Tibial nerve (tissue), 4 donors: ENCODE measurements at regions not wholly inside any gene's neighbourhood (a gene's known extent, or its start where the extent isn't known, plus 50 kb on each side); places are given as distances from the start of the nearest gene placed in this dataset.

Experiments
- DNase-seq, 2 donors: peaks; one replicate each; pipeline ENCODE4 v3.0.0-alpha.2; 2019; ENCODE audit warnings: low spot score in 2 of 2
- H3K27ac ChIP-seq, 4 donors: fragments of 200-600 bp; sonication (generic) in 3 of 4; one replicate each; pipeline ENCODE4 v1.5.1; 2017 to 2019; ENCODE audit warnings: mild to moderate bottlenecking in 1 of 4
- H3K27me3 ChIP-seq, 2 donors: fragments of 200-600 bp; sonication (generic) in 1 of 2; one replicate each; pipeline versions ENCODE4 v1.5.1 to v1.6.0; 2017 to 2019
- H3K36me3 ChIP-seq, 3 donors: fragments of 200-600 bp; sonication (generic); one replicate each; pipeline ENCODE4 v1.5.1; 2018 to 2019
- H3K4me1 ChIP-seq, 4 donors: fragments of 200-600 bp; sonication (generic) in 3 of 4; one replicate each; pipeline ENCODE4 v1.5.1; 2017 to 2019
- H3K4me3 ChIP-seq, 4 donors: fragments of 200-600 bp; sonication (generic) in 3 of 4; one replicate each; pipeline ENCODE4 v1.5.1; 2017 to 2019; ENCODE audit warnings: mild to moderate bottlenecking in 1 of 4, moderate library complexity in 1 of 4
- H3K9me3 ChIP-seq, 4 donors: fragments of 200-600 bp; sonication (generic) in 3 of 4; one replicate each; pipeline ENCODE4 v1.5.1; 2017 to 2019
- EP300 ChIP-seq, 2 donors: sonication (generic); formaldehyde crosslinking; IDR thresholded peaks; one replicate each; pipeline ENCODE4 v1.6.1; 2017; ENCODE audit warnings: antibody characterized with exemption in 2 of 2, mild to moderate bottlenecking in 1 of 2
- POLR2A ChIP-seq, 2 donors: fragments of 450-650 bp; IDR thresholded peaks; one replicate each; pipeline ENCODE4 v1.6.1; 2017; ENCODE audit warnings: antibody characterized with exemption in 2 of 2, mild to moderate bottlenecking in 2 of 2, moderate library complexity in 2 of 2
- WGBS, 2 donors: methylation state at CpG; one replicate each; pipeline ENCODE4 v1.1.5; 2018; 5-methylcytosine and 5-hydroxymethylcytosine counted together
- TF ChIP-seq, protein P1 (sequence below), 5 experiments: fragments of 200-600 bp in 3 of 5; fragments of 450-650 bp in 2 of 5; sonication (generic) in 3 of 5; IDR thresholded peaks; one replicate each; pipeline ENCODE4 v1.5.1; 2016 to 2019; ENCODE audit warnings: antibody characterized with exemption in 5 of 5, mild to moderate bottlenecking in 3 of 5, moderate library complexity in 2 of 5

DNA sequence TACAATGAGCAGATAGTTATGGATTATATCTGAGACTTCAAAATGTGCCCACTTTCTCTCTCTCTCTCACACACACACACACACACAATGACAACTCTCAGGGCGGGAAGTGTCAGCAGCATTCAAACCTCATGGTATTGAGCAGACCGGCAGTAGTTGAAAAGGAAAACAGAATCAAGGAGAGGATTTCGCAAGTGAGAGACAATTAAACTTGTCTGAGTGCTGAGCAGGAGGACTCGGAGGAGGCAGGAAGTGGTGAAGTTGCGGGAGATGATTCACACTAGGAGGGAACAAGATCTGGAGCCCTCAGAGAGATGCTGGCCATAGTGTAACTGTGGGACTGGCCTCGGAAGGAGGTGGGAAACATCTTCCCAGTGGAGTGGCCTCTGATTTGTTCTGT, 353.1 kb downstream of the EFNB2 start:
- H3K27me3 ChIP-seq, result no peaks in the 10 kb centered on the region
- TF ChIP-seq, protein P1, sequence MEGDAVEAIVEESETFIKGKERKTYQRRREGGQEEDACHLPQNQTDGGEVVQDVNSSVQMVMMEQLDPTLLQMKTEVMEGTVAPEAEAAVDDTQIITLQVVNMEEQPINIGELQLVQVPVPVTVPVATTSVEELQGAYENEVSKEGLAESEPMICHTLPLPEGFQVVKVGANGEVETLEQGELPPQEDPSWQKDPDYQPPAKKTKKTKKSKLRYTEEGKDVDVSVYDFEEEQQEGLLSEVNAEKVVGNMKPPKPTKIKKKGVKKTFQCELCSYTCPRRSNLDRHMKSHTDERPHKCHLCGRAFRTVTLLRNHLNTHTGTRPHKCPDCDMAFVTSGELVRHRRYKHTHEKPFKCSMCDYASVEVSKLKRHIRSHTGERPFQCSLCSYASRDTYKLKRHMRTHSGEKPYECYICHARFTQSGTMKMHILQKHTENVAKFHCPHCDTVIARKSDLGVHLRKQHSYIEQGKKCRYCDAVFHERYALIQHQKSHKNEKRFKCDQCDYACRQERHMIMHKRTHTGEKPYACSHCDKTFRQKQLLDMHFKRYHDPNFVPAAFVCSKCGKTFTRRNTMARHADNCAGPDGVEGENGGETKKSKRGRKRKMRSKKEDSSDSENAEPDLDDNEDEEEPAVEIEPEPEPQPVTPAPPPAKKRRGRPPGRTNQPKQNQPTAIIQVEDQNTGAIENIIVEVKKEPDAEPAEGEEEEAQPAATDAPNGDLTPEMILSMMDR (IDR thresholded peaks at IDR 0.05), result no peak
- no peak for TF ChIP-seq POLR2A (IDR thresholded peaks at IDR 0.05)
- no peak for TF ChIP-seq EP300 (IDR thresholded peaks at IDR 0.05)
- H3K27ac ChIP-seq, result no peak overlapping the region
- no peak overlapping the region for H3K4me3 ChIP-seq
- no peaks in the 10 kb centered on the region for H3K36me3 ChIP-seq
- no peaks in the 10 kb centered on the region for H3K4me1 ChIP-seq
- WGBS, 2 donors, result 67 to 82% methylated on average over 6 of the region's 6 CpGs
- H3K9me3 ChIP-seq, result peaks cover 0 to 6% (median 0%) of the 10 kb centered on the region in 4 donors
- no peak for DNase-seq

DNA sequence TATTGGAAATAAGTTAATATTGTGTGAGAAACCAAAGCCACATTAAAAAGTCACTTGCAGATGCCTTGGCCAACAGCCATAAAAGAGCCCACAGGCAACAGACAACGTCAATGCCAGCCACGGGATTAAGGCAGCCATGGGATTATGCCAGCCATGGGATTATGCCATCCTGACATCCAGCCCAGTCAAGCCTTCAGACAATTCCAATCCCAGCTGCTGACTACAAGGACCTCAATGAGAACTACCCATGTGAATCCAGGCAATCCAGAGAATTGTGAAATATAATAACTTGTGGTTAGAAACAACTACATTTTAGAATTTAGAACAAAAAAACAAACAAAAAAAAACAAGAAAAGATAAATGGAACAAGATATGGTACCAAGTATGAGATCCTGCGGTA, 356.6 kb downstream of the EFNB2 start:
- H3K27me3 ChIP-seq, result no peaks in the 10 kb centered on the region
- H3K4me3 ChIP-seq, result no peak overlapping the region
- peaks cover 0 to 6% (median 0%) of the 10 kb centered on the region in 4 donors for H3K9me3 ChIP-seq
- H3K4me1 ChIP-seq, result no peaks in the 10 kb centered on the region
- WGBS, 2 donors, result 68 to 81% methylated on average over 3 of the region's 3 CpGs
- TF ChIP-seq POLR2A (IDR thresholded peaks at IDR 0.05), result no peak
- TF ChIP-seq, protein P1 (IDR thresholded peaks at IDR 0.05), result no peak
- no peak for TF ChIP-seq EP300 (IDR thresholded peaks at IDR 0.05)
- no peak overlapping the region for H3K27ac ChIP-seq
- H3K36me3 ChIP-seq, result no peaks in the 10 kb centered on the region
- DNase-seq, result no peak

DNA sequence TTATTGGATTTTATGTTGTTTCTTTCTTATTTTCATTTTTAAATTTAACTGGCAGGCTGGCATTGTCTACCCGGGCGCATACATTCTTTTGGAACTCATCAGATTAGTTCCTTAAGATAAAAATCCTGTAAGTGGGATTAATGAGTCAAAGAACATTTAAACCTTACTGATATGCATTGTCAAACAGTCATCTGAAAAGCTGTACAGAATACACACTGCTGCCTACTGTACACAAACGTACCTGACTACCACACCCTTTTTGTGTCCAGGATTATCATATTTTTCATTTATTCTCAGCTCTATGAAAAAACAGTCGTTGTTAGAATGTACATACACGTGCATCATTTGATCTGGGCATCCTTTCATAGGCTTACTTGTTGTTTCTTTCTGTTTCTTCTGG, 358.3 kb downstream of the EFNB2 start:
- TF ChIP-seq, protein P1 (IDR thresholded peaks at IDR 0.05), result no peak
- TF ChIP-seq EP300 (IDR thresholded peaks at IDR 0.05), result no peak
- no peak for TF ChIP-seq POLR2A (IDR thresholded peaks at IDR 0.05)
- Histone ChIP-seq H3K4me1 (no peaks in the 10 kb centered on the region), H3K36me3 (no peaks in the 10 kb centered on the region), H3K4me3 (no peak overlapping the region), H3K27me3 (no peaks in the 10 kb centered on the region), H3K9me3 (peaks cover 0 to 6% (median 0%) of the 10 kb centered on the region in 4 donors), H3K27ac (no peak overlapping the region)
- no peak for DNase-seq
- WGBS, 2 donors, result 80 to 85% methylated on average over 5 of the region's 5 CpGs

GRCh38 chr13:106176117-106176516, 359.3 kb downstream of the EFNB2 start:
- H3K27me3 ChIP-seq, result no peaks in the 10 kb centered on the region
- TF ChIP-seq POLR2A (IDR thresholded peaks at IDR 0.05), result no peak
- no peak overlapping the region for H3K27ac ChIP-seq
- DNase-seq, result no peak
- no peaks in the 10 kb centered on the region for H3K36me3 ChIP-seq
- 52 to 58% methylated on average over 4 of the region's 4 CpGs for WGBS, 2 donors
- H3K9me3 ChIP-seq, result peaks cover 0 to 6% (median 0%) of the 10 kb centered on the region in 4 donors
- no peak overlapping the region for H3K4me3 ChIP-seq
- H3K4me1 ChIP-seq, result no peaks in the 10 kb centered on the region

DNA sequence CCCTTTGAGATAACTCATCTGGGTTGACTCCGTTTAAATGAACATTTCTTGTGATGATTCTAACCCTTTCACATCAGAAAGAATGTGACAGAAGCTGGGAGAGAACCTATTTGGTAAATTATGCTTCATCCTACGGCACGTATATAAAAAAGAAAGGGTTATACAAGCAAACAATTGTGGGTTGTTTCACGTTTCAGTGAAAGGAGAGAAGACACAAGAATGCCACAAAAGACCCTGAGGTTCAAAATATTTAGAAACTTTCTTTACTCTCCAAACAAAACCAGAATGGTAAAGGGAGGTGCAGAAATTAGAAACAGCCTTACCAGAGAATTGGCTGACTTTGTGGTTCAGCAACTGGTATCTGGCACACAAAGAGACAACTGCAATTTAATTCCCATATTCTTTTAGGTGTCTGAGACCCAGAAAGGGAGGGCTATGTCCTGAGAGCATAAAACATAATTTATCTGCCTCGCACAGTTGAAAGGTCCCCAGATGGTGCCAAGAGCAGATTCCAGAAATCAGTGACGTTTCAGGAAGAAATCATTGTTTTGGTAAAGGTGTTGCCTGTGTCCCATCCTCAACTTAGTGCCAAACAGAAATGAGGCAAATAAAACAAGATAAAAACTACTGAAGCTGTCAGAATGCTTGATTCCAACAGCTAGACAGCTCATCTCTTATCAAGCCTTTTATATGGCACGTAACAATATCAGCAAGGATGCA, 361.4 kb downstream of the EFNB2 start:
- 42 to 53% methylated on average over 7 of the region's 7 CpGs for WGBS, 2 donors
- Histone ChIP-seq H3K4me3 (no peak overlapping the region), H3K27ac (no peak overlapping the region), H3K36me3 (no peaks in the 10 kb centered on the region), H3K9me3 (no peaks in the 10 kb centered on the region), H3K27me3 (no peaks in the 10 kb centered on the region), H3K4me1 (no peaks in the 10 kb centered on the region)
- no peak for DNase-seq
- no peak for TF ChIP-seq EP300 (IDR thresholded peaks at IDR 0.05)
- no peak for TF ChIP-seq POLR2A (IDR thresholded peaks at IDR 0.05)
- TF ChIP-seq, protein P1 (IDR thresholded peaks at IDR 0.05), result no peak
